GM13976 (cell line): ENCODE measurements at regions not wholly inside any gene's neighbourhood (a gene's known extent, or its start where the extent isn't known, plus 50 kb on each side); places are given as distances from the start of the nearest gene placed in this dataset.

ENCODE experiments used
- DNase-seq: peaks from one replicate; pipeline ENCODE4 v3.0.0; 2012; ENCODE audit warnings: low spot score
- CTCF ChIP-seq: IDR thresholded peaks from 2 replicates; pipeline ENCODE4 v1.5.1; 2012; ENCODE audit warnings: borderline replicate concordance, mild to moderate bottlenecking; ENCODE audit not compliant: insufficient read depth; ENCODE audit errors: extremely low read depth, missing control alignments, control extremely low read depth
- in situ Hi-C: fragments of 300-500 bp; cut with MboI; formaldehyde crosslinking; loops from one replicate; pipeline ENCODE4 v1.12.0; 2022; ENCODE audit warnings: low sequenced_read_pairs, mixed read lengths, inconsistent platforms; ENCODE audit not compliant: unreplicated experiment

GRCh38 chr2:35408320-35408719 lies 947.3 kb upstream of the CRIM1 start:
- DNase-seq: no peak
- no peak for TF ChIP-seq CTCF
- in situ Hi-C loops: loop anchor here (25.0 kb wide), 1 partner anchor 1321 kb away; no protein-coding TSS in a partner anchor

DNA sequence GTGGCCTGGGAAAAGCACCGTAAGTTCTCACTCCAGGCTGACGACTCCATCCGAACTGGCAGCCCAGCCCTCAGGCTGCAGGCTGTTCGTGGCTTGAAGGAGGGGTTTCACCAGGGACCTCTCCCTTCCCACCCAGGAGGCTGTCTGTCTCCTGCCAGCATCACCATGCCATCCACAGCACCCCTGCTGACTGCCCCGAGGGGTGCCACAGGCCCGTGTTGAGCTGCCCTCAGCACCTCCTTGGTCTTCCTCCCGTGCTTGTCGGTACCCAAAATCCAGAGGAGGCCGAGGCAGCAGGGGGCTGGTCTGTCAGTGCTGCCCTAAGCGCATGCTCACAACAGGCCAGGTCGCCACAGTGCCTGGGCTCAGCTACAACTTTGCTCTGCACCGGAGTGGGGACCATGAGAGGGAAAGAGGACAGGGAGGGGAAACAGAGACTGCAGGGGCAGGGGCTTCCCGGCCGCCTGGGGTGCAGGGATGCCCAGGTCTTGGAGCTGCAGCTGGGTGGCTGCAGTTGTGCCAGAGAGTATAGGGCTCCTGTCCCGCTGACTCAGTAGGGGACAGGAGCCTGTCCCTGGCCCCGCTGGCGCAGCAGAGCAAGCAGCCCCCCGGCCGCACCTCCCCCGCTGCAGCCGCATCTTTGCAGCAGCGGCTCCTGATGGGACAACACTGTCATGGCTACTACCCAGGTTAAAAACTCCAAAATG lies 963.7 kb upstream of the CRIM1 start:
- TF ChIP-seq CTCF: no peak
- no peak for DNase-seq
- in situ Hi-C loops: no loop called here

GRCh38 chr2:35378791-35379190 lies 976.8 kb upstream of the CRIM1 start:
- DNase-seq: no peak
- in situ Hi-C loops: no loop called here
- no peak for TF ChIP-seq CTCF

DNA sequence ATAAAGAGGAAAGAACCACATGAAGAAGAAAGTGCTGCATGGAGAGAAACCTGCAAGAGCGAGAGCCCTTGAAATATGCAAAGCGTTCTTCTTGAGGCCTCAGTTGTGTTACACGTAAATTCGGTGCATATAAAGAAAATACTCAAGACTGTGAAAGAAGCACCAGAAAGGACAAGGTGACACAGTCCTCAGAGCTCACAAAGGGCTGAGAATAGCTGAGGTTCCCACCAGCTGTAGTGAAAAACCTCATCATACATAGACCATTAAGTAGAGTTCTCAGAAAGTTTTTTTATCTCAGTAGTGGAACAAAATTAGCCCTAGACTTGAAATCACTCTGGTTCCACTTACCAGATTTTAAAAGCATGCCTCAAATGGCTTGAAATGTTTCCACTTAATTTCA lies 980.7 kb upstream of the CRIM1 start:
- TF ChIP-seq CTCF: no peak
- no peak for DNase-seq
- in situ Hi-C loops: no loop called here

DNA sequence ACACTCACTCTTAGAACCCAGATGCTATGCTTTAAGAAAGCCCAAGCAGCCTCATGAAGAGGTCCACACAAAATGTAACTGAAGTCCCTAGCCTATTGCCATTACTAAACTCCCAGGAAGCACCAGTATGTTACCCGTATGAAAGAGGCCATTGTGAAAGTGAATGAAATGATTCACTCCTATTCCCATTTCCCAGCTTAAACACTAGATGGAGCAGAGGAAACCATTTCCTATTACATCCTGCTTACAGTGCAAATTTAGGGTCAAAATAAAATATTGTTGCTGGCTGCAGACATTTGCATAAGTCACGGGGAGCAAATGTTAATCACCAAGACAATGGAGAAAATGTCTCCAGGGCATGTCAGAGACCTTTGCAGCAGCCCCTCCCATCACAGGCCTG lies 989.7 kb upstream of the CRIM1 start:
- in situ Hi-C loops: no loop called here
- no peak for DNase-seq
- TF ChIP-seq CTCF: no peak

- in situ Hi-C loops: no loop called here
- no peak for TF ChIP-seq CTCF
- no peak for DNase-seq
Measured at GRCh38 chr2:35356332-35356731, 999.2 kb upstream of the CRIM1 start.

DNA sequence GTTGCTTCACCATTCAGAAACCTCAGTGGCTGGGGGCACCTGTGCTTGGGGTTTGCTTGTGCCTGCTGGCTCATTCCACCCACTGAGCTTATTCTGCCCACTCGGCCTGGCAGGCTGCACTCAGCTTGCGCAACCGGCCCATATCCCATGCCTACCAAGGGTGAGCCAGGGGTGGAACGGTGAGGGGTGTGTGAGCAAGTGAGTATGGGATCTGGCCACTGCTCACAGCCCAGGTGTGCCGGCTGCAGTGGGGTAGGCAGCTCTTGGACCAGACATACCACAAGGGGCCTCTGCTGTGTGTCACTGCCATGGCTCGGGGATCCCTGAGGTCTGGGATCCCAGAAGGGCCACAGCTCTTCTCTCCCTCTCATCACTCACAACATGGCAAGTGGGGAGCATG lies 1000.5 kb upstream of the CRIM1 start:
- no peak for TF ChIP-seq CTCF
- in situ Hi-C loops: no loop called here

More for the DNA sequence above, 1000.5 kb upstream of the CRIM1 start:
- no peak for DNase-seq
